Peyer's patch (tissue), 4 donors: ENCODE measurements at regions not wholly inside any gene's neighbourhood (a gene's known extent, or its start where the extent isn't known, plus 50 kb on each side); places are given as distances from the start of the nearest gene placed in this dataset.

Experiments used
- CTCF ChIP-seq, 6 experiments: fragments of 450-650 bp in 4 of 6; fragments of 200-600 bp in 2 of 6; sonication (generic) in 1 of 6; IDR thresholded peaks; one replicate each; pipeline ENCODE4 v1.5.1; 2017 to 2019; ENCODE audit warnings: antibody characterized with exemption in 6 of 6, mild to moderate bottlenecking in 3 of 6, moderate library complexity in 1 of 6
- POLR2A ChIP-seq, 2 donors: fragments of 450-650 bp; IDR thresholded peaks; one replicate each; pipeline ENCODE4 v1.5.1; 2017; ENCODE audit warnings: antibody characterized with exemption in 2 of 2, mild to moderate bottlenecking in 2 of 2, moderate library complexity in 2 of 2

GRCh38 chr16:14358697-14359305 lies 271.3 kb downstream of the PARN start:
- TF ChIP-seq CTCF (IDR thresholded peaks at IDR 0.05): no peak
- TF ChIP-seq POLR2A (IDR thresholded peaks at IDR 0.05): no peak
